ENCODE measurements at regions not wholly inside any gene's neighbourhood (a gene's known extent, or its start where the extent isn't known, plus 50 kb on each side); places are given as distances from the start of the nearest gene placed in this dataset.

GRCh38 chr5:82730913-82731312, 346.3 kb downstream of the TMEM167A start:
- no peaks in the 10 kb centered on the region for H3K79me2 ChIP-seq
- no peak overlapping the region for H3K27ac ChIP-seq
- H3K4me2 ChIP-seq (ENCODE audit: low read length): no peak overlapping the region
- no peak overlapping the region for H3K9ac ChIP-seq
- TF ChIP-seq, protein P1, sequence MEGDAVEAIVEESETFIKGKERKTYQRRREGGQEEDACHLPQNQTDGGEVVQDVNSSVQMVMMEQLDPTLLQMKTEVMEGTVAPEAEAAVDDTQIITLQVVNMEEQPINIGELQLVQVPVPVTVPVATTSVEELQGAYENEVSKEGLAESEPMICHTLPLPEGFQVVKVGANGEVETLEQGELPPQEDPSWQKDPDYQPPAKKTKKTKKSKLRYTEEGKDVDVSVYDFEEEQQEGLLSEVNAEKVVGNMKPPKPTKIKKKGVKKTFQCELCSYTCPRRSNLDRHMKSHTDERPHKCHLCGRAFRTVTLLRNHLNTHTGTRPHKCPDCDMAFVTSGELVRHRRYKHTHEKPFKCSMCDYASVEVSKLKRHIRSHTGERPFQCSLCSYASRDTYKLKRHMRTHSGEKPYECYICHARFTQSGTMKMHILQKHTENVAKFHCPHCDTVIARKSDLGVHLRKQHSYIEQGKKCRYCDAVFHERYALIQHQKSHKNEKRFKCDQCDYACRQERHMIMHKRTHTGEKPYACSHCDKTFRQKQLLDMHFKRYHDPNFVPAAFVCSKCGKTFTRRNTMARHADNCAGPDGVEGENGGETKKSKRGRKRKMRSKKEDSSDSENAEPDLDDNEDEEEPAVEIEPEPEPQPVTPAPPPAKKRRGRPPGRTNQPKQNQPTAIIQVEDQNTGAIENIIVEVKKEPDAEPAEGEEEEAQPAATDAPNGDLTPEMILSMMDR (IDR thresholded peaks at IDR 0.05): no peak
- no peaks in the 10 kb centered on the region for H3K9me3 ChIP-seq (ENCODE audit: control insufficient read depth, low read length)
- no peaks in the 10 kb centered on the region for H3K4me1 ChIP-seq
- H3K36me3 ChIP-seq (ENCODE audit: control insufficient read depth, insufficient read depth, low read length): no peaks in the 10 kb centered on the region
- H3K4me3 ChIP-seq (ENCODE audit: low read depth, low read length): no peak overlapping the region
- no peaks in the 10 kb centered on the region for H3K27me3 ChIP-seq (ENCODE audit: control insufficient read depth, insufficient read depth, low read length)
- H2AFZ ChIP-seq: no peak overlapping the region

GRCh38 chr5:82728926-82729702, 348.1 kb downstream of the TMEM167A start:
- no peak overlapping the region for H3K4me2 ChIP-seq (ENCODE audit: low read length)
- H3K36me3 ChIP-seq (ENCODE audit: control insufficient read depth, insufficient read depth, low read length): no peaks in the 10 kb centered on the region
- TF ChIP-seq, protein P1 (IDR thresholded peaks at IDR 0.05): no peak
- H3K79me2 ChIP-seq: no peaks in the 10 kb centered on the region
- H3K9ac ChIP-seq: no peak overlapping the region
- no peaks in the 10 kb centered on the region for H3K27me3 ChIP-seq (ENCODE audit: control insufficient read depth, insufficient read depth, low read length)
- no peak overlapping the region for H3K27ac ChIP-seq
- no peaks in the 10 kb centered on the region for H3K4me1 ChIP-seq
- H3K4me3 ChIP-seq (ENCODE audit: low read depth, low read length): no peak overlapping the region
- H3K9me3 ChIP-seq (ENCODE audit: control insufficient read depth, low read length): no peaks in the 10 kb centered on the region
- no peak overlapping the region for H2AFZ ChIP-seq

GRCh38 chr5:82723168-82723567, 354.0 kb downstream of the TMEM167A start:
- Histone ChIP-seq H3K79me2 (no peaks in the 10 kb centered on the region), H3K27ac (no peak overlapping the region), H3K9me3 (ENCODE audit: control insufficient read depth, low read length) (no peaks in the 10 kb centered on the region), H3K4me3 (ENCODE audit: low read depth, low read length) (no peak overlapping the region), H3K9ac (no peak overlapping the region), H3K36me3 (ENCODE audit: control insufficient read depth, insufficient read depth, low read length) (no peaks in the 10 kb centered on the region), H3K4me1 (no peaks in the 10 kb centered on the region), H3K4me2 (ENCODE audit: low read length) (no peak overlapping the region), H3K27me3 (ENCODE audit: control insufficient read depth, insufficient read depth, low read length) (no peaks in the 10 kb centered on the region), H2AFZ (no peak overlapping the region)
- TF ChIP-seq, protein P1 (IDR thresholded peaks at IDR 0.05): no peak

GRCh38 chr5:82721087-82721410, 356.1 kb downstream of the TMEM167A start:
- Histone ChIP-seq H3K4me2 (ENCODE audit: low read length) (no peak overlapping the region), H3K4me1 (no peaks in the 10 kb centered on the region), H3K36me3 (ENCODE audit: control insufficient read depth, insufficient read depth, low read length) (no peaks in the 10 kb centered on the region), H3K27me3 (ENCODE audit: control insufficient read depth, insufficient read depth, low read length) (no peaks in the 10 kb centered on the region), H3K4me3 (ENCODE audit: low read depth, low read length) (no peak overlapping the region), H2AFZ (no peak overlapping the region), H3K27ac (no peak overlapping the region), H3K79me2 (no peaks in the 10 kb centered on the region), H3K9me3 (ENCODE audit: control insufficient read depth, low read length) (no peaks in the 10 kb centered on the region), H3K9ac (no peak overlapping the region)
- TF ChIP-seq, protein P1 (IDR thresholded peaks at IDR 0.05): no peak

Measured in parathyroid adenoma (tissue), 2 donors.